ENCODE measurements at regions not wholly inside any gene's neighbourhood (a gene's known extent, or its start where the extent isn't known, plus 50 kb on each side); places are given as distances from the start of the nearest gene placed in this dataset.
A peak's percentile ranks its signal among the peaks of the same experiment; 100 is the strongest.

DNA sequence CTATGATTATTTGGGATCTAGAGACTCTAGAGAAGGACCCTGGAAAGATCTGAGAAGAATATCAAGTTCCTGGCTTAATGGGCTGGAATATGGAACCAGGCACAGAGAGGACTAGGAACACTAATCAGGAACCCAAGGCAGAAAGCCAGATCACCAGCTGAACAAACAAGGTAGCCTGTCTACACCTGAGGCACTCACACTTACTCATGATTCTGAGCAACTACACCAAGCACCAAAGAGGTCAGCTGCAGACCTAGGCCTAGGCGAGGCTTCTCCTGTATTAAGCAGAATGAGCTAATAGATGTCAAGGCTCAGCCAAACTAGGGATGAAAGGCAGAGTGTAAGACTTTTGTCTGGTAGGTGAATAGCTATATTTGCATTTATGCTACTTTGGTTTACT, 368.1 kb downstream of the LTN1 start:
- Mint-ChIP-seq H3K4me1 (ENCODE audit: insufficient read depth, unreplicated experiment) (peaks cover 8% of the 10 kb centered on the region), H3K27ac (ENCODE audit: low read depth, unreplicated experiment) (no peak overlapping the region), H3K4me3 (ENCODE audit: unreplicated experiment) (no peak overlapping the region), H3K27me3 (ENCODE audit: insufficient read depth, unreplicated experiment) (no peaks in the 10 kb centered on the region), H3K9me3 (ENCODE audit: unreplicated experiment) (no peaks in the 10 kb centered on the region), H3K36me3 (ENCODE audit: insufficient read depth, unreplicated experiment) (no peaks in the 10 kb centered on the region)
- ChIA-PET POLR2A (interaction anchor here (0.8 to 1.8 kb wide), 2 partner anchors 9 to 12 kb away, joined by 3 to 9 read pairs; no protein-coding TSS in a partner anchor), CTCF (no interaction called here)
- no TSS peak for BruUV-seq (replicated peaks)
- peak; percentile 15 for DNase-seq (ENCODE audit: unreplicated experiment)
- TF ChIP-seq, protein P1, sequence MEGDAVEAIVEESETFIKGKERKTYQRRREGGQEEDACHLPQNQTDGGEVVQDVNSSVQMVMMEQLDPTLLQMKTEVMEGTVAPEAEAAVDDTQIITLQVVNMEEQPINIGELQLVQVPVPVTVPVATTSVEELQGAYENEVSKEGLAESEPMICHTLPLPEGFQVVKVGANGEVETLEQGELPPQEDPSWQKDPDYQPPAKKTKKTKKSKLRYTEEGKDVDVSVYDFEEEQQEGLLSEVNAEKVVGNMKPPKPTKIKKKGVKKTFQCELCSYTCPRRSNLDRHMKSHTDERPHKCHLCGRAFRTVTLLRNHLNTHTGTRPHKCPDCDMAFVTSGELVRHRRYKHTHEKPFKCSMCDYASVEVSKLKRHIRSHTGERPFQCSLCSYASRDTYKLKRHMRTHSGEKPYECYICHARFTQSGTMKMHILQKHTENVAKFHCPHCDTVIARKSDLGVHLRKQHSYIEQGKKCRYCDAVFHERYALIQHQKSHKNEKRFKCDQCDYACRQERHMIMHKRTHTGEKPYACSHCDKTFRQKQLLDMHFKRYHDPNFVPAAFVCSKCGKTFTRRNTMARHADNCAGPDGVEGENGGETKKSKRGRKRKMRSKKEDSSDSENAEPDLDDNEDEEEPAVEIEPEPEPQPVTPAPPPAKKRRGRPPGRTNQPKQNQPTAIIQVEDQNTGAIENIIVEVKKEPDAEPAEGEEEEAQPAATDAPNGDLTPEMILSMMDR (IDR thresholded peaks at IDR 0.05; ENCODE audit: unreplicated experiment) = no peak
- intact Hi-C loops (cut with micrococcal nuclease) = no loop called here

DNA sequence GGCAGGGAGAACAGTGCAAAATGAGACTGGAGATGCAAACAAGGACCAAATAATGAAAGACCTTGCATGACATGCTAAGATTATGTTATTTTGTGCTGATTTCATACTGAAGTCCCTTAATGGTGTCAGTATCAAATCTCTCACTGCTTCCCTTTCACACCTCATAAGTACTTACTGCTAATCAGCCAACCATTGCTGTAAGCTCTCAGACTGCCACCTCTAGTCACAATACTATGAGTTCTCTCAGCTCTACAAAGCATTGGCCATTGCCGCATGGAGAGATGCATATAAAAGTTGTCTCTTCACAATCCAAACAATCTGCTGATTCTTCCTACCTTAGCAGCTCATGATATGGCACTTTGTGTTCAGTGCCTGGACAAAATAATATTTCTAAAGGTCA, 375.4 kb downstream of the LTN1 start:
- Mint-ChIP-seq H3K27ac (ENCODE audit: low read depth, unreplicated experiment) (no peak overlapping the region), H3K27me3 (ENCODE audit: insufficient read depth, unreplicated experiment) (no peaks in the 10 kb centered on the region), H3K4me1 (ENCODE audit: insufficient read depth, unreplicated experiment) (no peaks in the 10 kb centered on the region), H3K9me3 (ENCODE audit: unreplicated experiment) (no peaks in the 10 kb centered on the region), H3K36me3 (ENCODE audit: insufficient read depth, unreplicated experiment) (no peaks in the 10 kb centered on the region), H3K4me3 (ENCODE audit: unreplicated experiment) (no peak overlapping the region)
- TF ChIP-seq, protein P1 (IDR thresholded peaks at IDR 0.05; ENCODE audit: unreplicated experiment) = no peak
- CTCF ChIA-PET = interaction anchor here (0.6 kb wide), 1 partner anchor 25 kb away, joined by 3 read pairs; no protein-coding TSS in a partner anchor
- POLR2A ChIA-PET = interaction anchor here (0.6 to 1.6 kb wide), 5 partner anchors 11 to 123 kb away, joined by 3 read pairs; no protein-coding TSS in a partner anchor
- no TSS peak for BruUV-seq (replicated peaks)
- DNase-seq (ENCODE audit: unreplicated experiment) = no peak
- intact Hi-C loops (cut with micrococcal nuclease) = no loop called here

DNA sequence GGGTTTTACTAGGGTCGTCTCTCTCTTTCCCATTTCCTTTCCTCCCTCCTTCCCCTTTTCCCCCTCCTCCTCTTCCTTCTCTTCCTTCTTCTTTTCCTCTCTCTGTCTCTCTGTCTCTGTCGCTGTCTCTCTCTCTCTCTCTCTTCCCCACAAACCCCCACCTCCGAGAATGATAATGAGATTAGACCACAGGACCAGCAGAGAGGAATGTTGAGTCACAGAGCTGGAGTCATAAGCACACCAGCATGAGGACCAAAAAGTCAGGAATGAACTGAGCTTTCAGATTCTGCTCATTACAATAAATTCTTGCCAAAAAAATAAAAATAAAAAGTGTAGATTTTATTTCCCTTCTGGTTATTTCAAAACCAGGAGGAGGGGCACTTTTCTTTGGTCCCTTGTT, 377.4 kb downstream of the LTN1 start:
- Mint-ChIP-seq H3K4me3 (ENCODE audit: unreplicated experiment) (no peak overlapping the region), H3K9me3 (ENCODE audit: unreplicated experiment) (no peaks in the 10 kb centered on the region), H3K27me3 (ENCODE audit: insufficient read depth, unreplicated experiment) (no peaks in the 10 kb centered on the region), H3K4me1 (ENCODE audit: insufficient read depth, unreplicated experiment) (no peaks in the 10 kb centered on the region), H3K36me3 (ENCODE audit: insufficient read depth, unreplicated experiment) (no peaks in the 10 kb centered on the region), H3K27ac (ENCODE audit: low read depth, unreplicated experiment) (no peak overlapping the region)
- ChIA-PET POLR2A (interaction anchor here (1.4 kb wide), 1 partner anchor 18 kb away, joined by 3 read pairs; no protein-coding TSS in a partner anchor), CTCF (no interaction called here)
- intact Hi-C loops (cut with micrococcal nuclease) = no loop called here
- TF ChIP-seq, protein P1 (IDR thresholded peaks at IDR 0.05; ENCODE audit: unreplicated experiment) = no peak
- no TSS peak for BruUV-seq (replicated peaks)
- DNase-seq (ENCODE audit: unreplicated experiment) = no peak

DNA sequence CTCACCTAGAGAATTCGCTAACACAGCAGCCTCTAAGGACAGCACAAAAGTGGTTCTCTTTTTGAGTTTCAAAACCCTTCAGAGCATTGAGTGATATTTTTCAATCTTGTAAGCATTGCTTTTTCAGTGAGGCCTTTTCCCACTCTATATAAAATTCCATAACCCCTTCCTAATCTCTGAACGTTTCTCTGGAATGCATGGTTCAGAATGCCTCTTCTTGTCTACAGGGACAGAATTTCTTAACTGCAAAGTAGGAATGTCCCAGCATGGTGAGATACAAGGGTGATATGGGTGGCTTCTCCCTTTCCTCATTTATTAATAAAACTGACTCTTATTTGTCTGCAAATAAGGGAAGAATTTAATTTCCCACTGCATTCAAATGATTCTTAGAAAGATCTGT, 377.9 kb downstream of the LTN1 start:
- BruUV-seq (replicated peaks) = no TSS peak
- ChIA-PET CTCF (no interaction called here), POLR2A (interaction anchor here (1.4 kb wide), 1 partner anchor 18 kb away, joined by 3 read pairs; no protein-coding TSS in a partner anchor)
- H3K27me3 Mint-ChIP-seq (ENCODE audit: insufficient read depth, unreplicated experiment) = no peaks in the 10 kb centered on the region
- TF ChIP-seq, protein P1 (IDR thresholded peaks at IDR 0.05; ENCODE audit: unreplicated experiment) = no peak
- no peak overlapping the region for H3K4me3 Mint-ChIP-seq (ENCODE audit: unreplicated experiment)
- H3K4me1 Mint-ChIP-seq (ENCODE audit: insufficient read depth, unreplicated experiment) = no peaks in the 10 kb centered on the region
- intact Hi-C loops (cut with micrococcal nuclease) = no loop called here
- H3K9me3 Mint-ChIP-seq (ENCODE audit: unreplicated experiment) = no peaks in the 10 kb centered on the region
- no peak overlapping the region for H3K27ac Mint-ChIP-seq (ENCODE audit: low read depth, unreplicated experiment)
- H3K36me3 Mint-ChIP-seq (ENCODE audit: insufficient read depth, unreplicated experiment) = no peaks in the 10 kb centered on the region
- DNase-seq (ENCODE audit: unreplicated experiment) = no peak

Data from MCF 10A (cell line).